Peyer's patch (tissue), 4 donors: ENCODE measurements at regions not wholly inside any gene's neighbourhood (a gene's known extent, or its start where the extent isn't known, plus 50 kb on each side); places are given as distances from the start of the nearest gene placed in this dataset.

Experiments used
- DNase-seq, 3 donors: peaks; one replicate each; pipeline ENCODE4 v3.0.0-alpha.2; 2017 to 2019
- H3K27ac ChIP-seq, 4 donors: fragments of 200-600 bp; sonication (generic); one replicate each; pipeline ENCODE4 v1.5.1; 2016 to 2019
- H3K27me3 ChIP-seq, 2 donors: fragments of 200-600 bp; sonication (generic); one replicate each; pipeline ENCODE4 v1.5.1; 2019
- H3K36me3 ChIP-seq, 3 donors: fragments of 200-600 bp; sonication (generic); one replicate each; pipeline ENCODE4 v1.5.1; 2016 to 2019
- H3K4me1 ChIP-seq, 4 donors: fragments of 200-600 bp; sonication (generic); one replicate each; pipeline ENCODE4 v1.5.1; 2016 to 2019
- H3K4me3 ChIP-seq, 4 donors: fragments of 200-600 bp; sonication (generic); 1 replicate in 3 of 4; 2 replicates in 1 of 4; pipeline ENCODE4 v1.5.1; 2016 to 2019; ENCODE audit warnings: mild to moderate bottlenecking in 1 of 4
- H3K9me3 ChIP-seq, 4 donors: fragments of 200-600 bp; sonication (generic); one replicate each; pipeline ENCODE4 v1.5.1; 2016 to 2019; ENCODE audit warnings: mild to moderate bottlenecking in 1 of 4
- CTCF ChIP-seq, 6 experiments: fragments of 450-650 bp in 4 of 6; fragments of 200-600 bp in 2 of 6; sonication (generic) in 1 of 6; IDR thresholded peaks; one replicate each; pipeline ENCODE4 v1.5.1; 2017 to 2019; ENCODE audit warnings: antibody characterized with exemption in 6 of 6, mild to moderate bottlenecking in 3 of 6, moderate library complexity in 1 of 6
- POLR2A ChIP-seq, 2 donors: fragments of 450-650 bp; IDR thresholded peaks; one replicate each; pipeline ENCODE4 v1.5.1; 2017; ENCODE audit warnings: antibody characterized with exemption in 2 of 2, mild to moderate bottlenecking in 2 of 2, moderate library complexity in 2 of 2

- no peaks in the 10 kb centered on the region for H3K4me1 ChIP-seq
- H3K4me3 ChIP-seq = peak overlapping the region in 1 of 4 donors; percentile 20
- H3K27ac ChIP-seq = peak overlapping the region in 1 of 4 donors; percentile 65
- no peaks in the 10 kb centered on the region for H3K36me3 ChIP-seq
- no peaks in the 10 kb centered on the region for H3K27me3 ChIP-seq
- no peaks in the 10 kb centered on the region for H3K9me3 ChIP-seq
- DNase-seq = peak in 2 of 3 donors; percentile 52 to 59
- TF ChIP-seq CTCF (IDR thresholded peaks at IDR 0.05) (no peak), POLR2A (IDR thresholded peaks at IDR 0.05) (no peak)
These were observed 97.3 kb upstream of the SFMBT2 start for GRCh38 chr10:7507887-7508726.

GRCh38 chr10:7506571-7506970, 95.7 kb upstream of the SFMBT2 start:
- Histone ChIP-seq H3K27me3 (no peaks in the 10 kb centered on the region), H3K4me3 (no peak overlapping the region), H3K27ac (no peak overlapping the region), H3K36me3 (no peaks in the 10 kb centered on the region), H3K4me1 (no peaks in the 10 kb centered on the region), H3K9me3 (no peaks in the 10 kb centered on the region)
- TF ChIP-seq POLR2A (IDR thresholded peaks at IDR 0.05) (no peak), CTCF (IDR thresholded peaks at IDR 0.05) (no peak)
- DNase-seq = no peak

GRCh38 chr10:7505196-7505595, 94.4 kb upstream of the SFMBT2 start:
- no peaks in the 10 kb centered on the region for H3K36me3 ChIP-seq
- TF ChIP-seq POLR2A (IDR thresholded peaks at IDR 0.05) (no peak), CTCF (IDR thresholded peaks at IDR 0.05) (no peak)
- no peaks in the 10 kb centered on the region for H3K27me3 ChIP-seq
- H3K4me3 ChIP-seq = no peak overlapping the region
- no peaks in the 10 kb centered on the region for H3K9me3 ChIP-seq
- H3K4me1 ChIP-seq = no peaks in the 10 kb centered on the region
- DNase-seq = no peak
- no peak overlapping the region for H3K27ac ChIP-seq

GRCh38 chr10:7503190-7503589, 92.4 kb upstream of the SFMBT2 start:
- Histone ChIP-seq H3K4me1 (no peaks in the 10 kb centered on the region), H3K9me3 (no peaks in the 10 kb centered on the region), H3K27me3 (no peaks in the 10 kb centered on the region), H3K27ac (no peak overlapping the region), H3K36me3 (no peaks in the 10 kb centered on the region), H3K4me3 (no peak overlapping the region)
- TF ChIP-seq CTCF (IDR thresholded peaks at IDR 0.05) = no peak
- TF ChIP-seq POLR2A (IDR thresholded peaks at IDR 0.05) = no peak
- DNase-seq = no peak

- H3K9me3 ChIP-seq = no peaks in the 10 kb centered on the region
- H3K4me1 ChIP-seq = no peaks in the 10 kb centered on the region
- no peak overlapping the region for H3K27ac ChIP-seq
- no peaks in the 10 kb centered on the region for H3K36me3 ChIP-seq
- no peak for DNase-seq
- no peak for TF ChIP-seq CTCF (IDR thresholded peaks at IDR 0.05)
- no peak overlapping the region for H3K4me3 ChIP-seq
- H3K27me3 ChIP-seq = no peaks in the 10 kb centered on the region
These were observed 90.3 kb upstream of the SFMBT2 start for GRCh38 chr10:7501157-7501556.
